ENCODE measurements at regions not wholly inside any gene's neighbourhood (a gene's known extent, or its start where the extent isn't known, plus 50 kb on each side); places are given as distances from the start of the nearest gene placed in this dataset.

GRCh38 chr5:18113721-18114120 is 479.5 kb downstream of the TAF11L14 start:
- TF ChIP-seq POLR2AphosphoS5 (IDR thresholded peaks at IDR 0.05) (no peak), CTCF (IDR thresholded peaks at IDR 0.05) (peak in 1 of 3 donors; percentile 18), POLR2A (IDR thresholded peaks at IDR 0.05) (no peak)

Measured in breast epithelium (tissue), 3 donors.